ENCODE measurements at regions not wholly inside any gene's neighbourhood (a gene's known extent, or its start where the extent isn't known, plus 50 kb on each side); places are given as distances from the start of the nearest gene placed in this dataset.
A peak's percentile ranks its signal among the peaks of the same experiment; 100 is the strongest.

- TF ChIP-seq IRF3 (IDR thresholded peaks at IDR 0.05; ENCODE audit: low read depth, low read length) (no peak), FOXM1 (IDR thresholded peaks at IDR 0.05; ENCODE audit: low read depth) (no peak), EP300 (IDR thresholded peaks at IDR 0.05; ENCODE audit: borderline replicate concordance in 1 of 2, low read depth in 1 of 2, low read length in 1 of 2) (peak; percentile 9 to 98; a peak in 2 of 4 replicates), RXRA (IDR thresholded peaks at IDR 0.05; ENCODE audit: borderline replicate concordance, low read depth) (no peak), MAX (IDR thresholded peaks at IDR 0.05; ENCODE audit: low read depth) (0 out of 2 replicates have a peak, but pooled peaks have one; percentile 27), GATA2 (CRISPR knock-in tag; IDR thresholded peaks at IDR 0.05) (peak; percentile 89), TCF12 (IDR thresholded peaks at IDR 0.05) (peak; percentile 87), RCOR1 (IDR thresholded peaks at IDR 0.05; ENCODE audit: low read length) (peak; percentile 97), MEF2A (IDR thresholded peaks at IDR 0.05; ENCODE audit: borderline replicate concordance, low read depth) (no peak), FOXJ3 (CRISPR knock-in tag; IDR thresholded peaks at IDR 0.05) (peak; percentile 94), MXI1 (IDR thresholded peaks at IDR 0.05; ENCODE audit: low read depth, low read length) (peak; percentile 71; the same call in 1 of the 2 replicates), CHD2 (IDR thresholded peaks at IDR 0.05; ENCODE audit: low read length, partially characterized antibody) (peak; percentile 88), NFIC (IDR thresholded peaks at IDR 0.05; ENCODE audit: borderline replicate concordance) (peak; percentile 65), ZBTB33 (IDR thresholded peaks at IDR 0.05; ENCODE audit: borderline replicate concordance, low read depth) (0 out of 2 replicates have a peak, but pooled peaks have one; percentile 15), RAD21 (IDR thresholded peaks at IDR 0.05; ENCODE audit: low read length) (peak; percentile 27), POLR2AphosphoS5 (IDR thresholded peaks at IDR 0.05; ENCODE audit: low read depth, low read length) (peak; percentile 62; the same call in 1 of the 2 replicates), REST (IDR thresholded peaks at IDR 0.05; ENCODE audit: low read depth, low read length) (no peak), TEAD4 (IDR thresholded peaks at IDR 0.05; ENCODE audit: borderline replicate concordance, insufficient read depth) (0 out of 2 replicates have a peak, but pooled peaks have one; percentile 40), ELF1 (IDR thresholded peaks at IDR 0.05) (no peak), PBX3 (IDR thresholded peaks at IDR 0.05) (peak; percentile 74), NRF1 (IDR thresholded peaks at IDR 0.05; ENCODE audit: low read depth, low read length) (no peak)
- ChIA-PET POLR2A (interaction anchor here (0.5 kb wide), 1 partner anchor 178 kb away, joined by 6 read pairs; no protein-coding TSS in a partner anchor), CTCF (interaction anchor here (0.6 to 1.2 kb wide), 7 partner anchors 31 to 947 kb away, joined by 3 to 4 read pairs (median 3); no protein-coding TSS in a partner anchor)
- peaks cover 0 to 25% of the 10 kb centered on the region in 2 experiments; a peak in 3 of 4 replicates for H3K4me1 ChIP-seq (ENCODE audit: control insufficient read depth in 1 of 2, insufficient read depth in 2 of 2, low read depth in 1 of 2, low read length in 1 of 2)
- peak overlapping the region in 1 of 2 experiments; percentile 83; a peak in 2 of 4 replicates for H3K27ac ChIP-seq (ENCODE audit: low read depth in 2 of 2, low read length in 1 of 2)
- no peaks in the 10 kb centered on the region for H3K9me2 ChIP-seq
- H3K9ac ChIP-seq, result no peak overlapping the region
- H3K36me3 ChIP-seq (replicated peaks in 1 of 2; ENCODE audit: control insufficient read depth in 1 of 2, insufficient read depth in 2 of 2, low read length in 1 of 2), result no peaks in the 10 kb centered on the region
- H3K9me3 ChIP-seq, result no peaks in the 10 kb centered on the region
- no peaks in the 10 kb centered on the region for H3F3A ChIP-seq (replicated peaks; ENCODE audit: insufficient read depth)
- no peaks in the 10 kb centered on the region for H3K27me3 ChIP-seq (ENCODE audit: insufficient read depth)
- H4K20me1 ChIP-seq (ENCODE audit: insufficient read depth), result no peaks in the 10 kb centered on the region
- H3K79me2 ChIP-seq (ENCODE audit: insufficient read depth), result no peaks in the 10 kb centered on the region
- H3K4me3 ChIP-seq (ENCODE audit: low read depth in 2 of 2, low read length in 1 of 2), result peak overlapping the region in 1 of 2 experiments; percentile 18; a peak in 2 of 4 replicates
- DNase-seq, result peak; percentile 55
- H3K4me2 ChIP-seq, result peak overlapping the region; percentile 49; the same call in 1 of the 2 replicates
- 3% methylated on average over 2 of the region's 2 CpGs for WGBS (ENCODE audit: low lambda C conversion rate)
- no peak overlapping the region for H2AFZ ChIP-seq (ENCODE audit: low read depth)
Observed at GRCh38 chr11:109644152-109644551, 222.2 kb downstream of the C11orf87 start.

Measured in SK-N-SH (cell line).